HG02970 (cell line): ENCODE measurements at regions not wholly inside any gene's neighbourhood (a gene's known extent, or its start where the extent isn't known, plus 50 kb on each side); places are given as distances from the start of the nearest gene placed in this dataset.
"Not testable (repeated sequence)": the region's sequence is repeated elsewhere in the genome, so short reads cannot be mapped to it uniquely, and the experiment has no call there.

Experiments used
- ATAC-seq: cut with Tn5 transposase; IDR thresholded peaks from one replicate; pipeline ENCODE4 v1.9.1; 2021; ENCODE audit warnings: mild to moderate bottlenecking, moderate library complexity, moderate number of reproducible peaks; ENCODE audit not compliant: unreplicated experiment, low FRiP score

DNA sequence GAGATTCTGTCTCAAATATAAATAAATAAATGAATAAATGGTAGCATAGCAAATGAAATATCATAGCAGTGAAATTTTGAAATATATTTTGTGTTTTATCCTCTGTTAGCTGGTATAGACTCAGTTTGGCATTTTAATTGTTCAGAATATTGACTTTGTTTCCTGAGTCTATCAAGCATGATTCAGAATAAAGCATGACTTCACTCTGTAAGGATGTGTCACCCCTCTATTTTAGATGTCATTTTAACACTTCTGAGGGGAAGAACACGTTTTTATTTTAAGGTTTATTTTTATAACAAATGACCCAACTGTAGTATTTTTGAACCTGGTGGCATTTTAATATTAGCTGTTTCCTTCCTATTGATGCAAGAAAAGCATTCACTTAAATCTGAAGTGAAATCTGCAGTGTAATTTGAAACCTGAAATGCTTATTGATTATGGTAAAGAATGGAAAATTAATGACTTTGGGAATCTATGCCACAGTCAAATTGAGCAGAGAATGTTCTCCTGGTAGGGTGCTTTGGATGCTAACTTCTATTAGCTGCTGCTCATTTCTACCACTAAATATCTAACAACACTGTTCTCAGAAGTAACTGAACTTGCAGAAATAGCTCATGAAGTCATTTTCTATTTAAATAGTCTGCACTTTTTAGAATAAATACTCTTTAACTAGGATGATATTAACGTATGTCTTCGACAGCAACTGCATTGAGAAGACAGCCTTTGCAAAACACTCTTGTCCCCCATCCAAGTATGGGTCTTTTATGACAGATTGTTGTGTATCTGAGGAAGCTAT, 114.2 kb downstream of the SOX4 start:
- no peak for ATAC-seq

DNA sequence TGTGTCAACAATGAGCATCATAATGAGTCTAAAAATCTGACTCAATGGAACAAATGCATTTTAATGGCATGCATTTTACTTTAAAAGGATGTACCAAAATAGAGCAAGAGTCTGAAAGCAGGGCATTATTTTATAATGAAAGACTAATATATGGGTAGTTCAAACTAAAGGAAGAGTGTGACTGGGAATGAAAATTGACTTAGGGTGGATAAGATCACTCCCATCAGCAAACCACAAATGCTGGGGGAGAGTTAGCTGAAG, 114.7 kb downstream of the SOX4 start:
- no peak for ATAC-seq

DNA sequence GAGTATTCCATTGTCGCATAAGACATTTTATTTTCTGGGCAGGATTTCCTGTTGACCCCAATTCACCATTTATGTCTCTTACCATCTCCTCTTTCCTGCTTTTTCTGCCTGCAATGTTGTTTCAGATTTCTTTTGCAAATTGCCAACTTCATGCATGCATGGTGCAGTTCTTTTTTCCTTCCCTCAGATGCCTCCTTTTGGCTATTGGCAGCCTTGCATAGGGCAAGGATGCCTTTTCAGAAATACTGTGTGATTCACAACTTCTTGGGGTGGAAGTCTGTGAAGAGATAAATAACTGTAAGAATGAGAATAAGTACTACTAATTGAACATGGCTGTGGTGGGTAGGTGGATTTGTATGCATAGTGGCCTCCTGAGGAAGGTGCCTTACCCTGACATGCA, 116.7 kb downstream of the SOX4 start:
- ATAC-seq: no peak

DNA sequence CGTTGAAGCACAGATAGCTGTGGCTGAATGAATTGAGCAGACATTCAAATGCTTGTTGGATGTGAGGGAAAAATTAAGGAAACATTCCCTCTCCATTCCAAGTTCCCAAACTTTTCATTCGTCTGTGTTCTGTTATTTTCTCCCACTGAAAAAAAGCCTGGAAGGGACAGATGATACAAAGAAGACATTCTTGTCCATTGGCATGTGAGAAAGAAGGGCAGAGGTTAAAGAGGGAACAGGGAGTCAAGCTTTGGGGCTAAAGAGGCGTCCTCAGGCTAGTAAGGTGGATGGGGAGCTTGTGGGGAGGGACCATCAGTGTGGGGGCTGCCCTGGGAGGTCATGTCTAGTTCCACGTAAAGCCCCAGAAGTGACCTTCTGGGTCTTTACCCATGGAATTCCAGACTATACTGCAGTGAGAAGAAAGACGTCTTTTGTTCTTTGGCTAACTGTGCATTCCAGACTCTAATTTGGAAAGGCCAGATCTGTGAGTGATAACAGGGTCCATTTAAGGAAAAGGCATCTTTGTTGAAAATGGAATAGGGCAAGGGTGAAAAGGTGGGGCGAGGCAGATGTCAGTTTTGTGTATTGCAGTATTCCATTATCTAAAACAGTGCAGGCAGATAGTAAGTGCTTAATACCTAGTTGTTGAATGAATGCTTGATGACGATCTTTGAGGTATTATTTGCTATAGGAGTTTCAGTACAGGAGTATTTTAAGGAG, 117.5 kb downstream of the SOX4 start:
- ATAC-seq: no peak

DNA sequence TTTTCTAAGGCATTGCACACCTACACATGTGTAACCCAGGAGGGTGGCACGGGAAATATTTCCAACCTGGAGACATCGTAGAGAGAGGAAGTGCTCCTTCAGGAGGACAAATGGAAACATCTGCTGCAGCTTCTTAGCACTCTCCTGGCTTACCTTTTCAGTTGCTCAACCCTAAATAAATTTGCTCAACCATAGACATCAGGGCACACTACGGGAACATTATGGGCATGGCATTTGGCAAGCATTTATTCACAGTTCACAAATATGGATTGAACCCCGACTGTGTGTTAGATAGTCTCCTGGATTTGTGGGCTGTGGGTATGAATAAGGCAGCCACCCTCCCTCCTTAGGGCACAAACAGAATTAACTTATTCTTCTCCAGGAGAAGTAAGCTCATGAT, 118.7 kb downstream of the SOX4 start:
- ATAC-seq: no peak

DNA sequence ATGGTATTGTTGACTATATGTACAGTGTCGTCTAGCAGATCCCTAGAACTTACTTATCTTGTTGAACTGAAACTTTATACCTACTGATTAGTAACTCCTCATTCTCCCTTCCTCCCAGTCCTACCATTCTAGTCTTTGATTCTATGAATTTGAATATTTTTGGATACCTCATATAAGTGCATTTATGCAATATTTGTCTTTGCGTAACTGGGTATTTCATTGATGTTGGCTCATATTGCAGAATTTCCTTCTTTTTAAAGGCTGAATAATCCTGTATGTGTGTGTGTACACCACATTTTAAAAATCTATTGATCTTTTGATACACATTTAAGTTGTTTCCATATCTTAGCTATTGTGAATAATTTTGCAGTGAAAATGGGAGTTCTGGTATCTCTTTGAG, 119.9 kb downstream of the SOX4 start:
- no peak for ATAC-seq

DNA sequence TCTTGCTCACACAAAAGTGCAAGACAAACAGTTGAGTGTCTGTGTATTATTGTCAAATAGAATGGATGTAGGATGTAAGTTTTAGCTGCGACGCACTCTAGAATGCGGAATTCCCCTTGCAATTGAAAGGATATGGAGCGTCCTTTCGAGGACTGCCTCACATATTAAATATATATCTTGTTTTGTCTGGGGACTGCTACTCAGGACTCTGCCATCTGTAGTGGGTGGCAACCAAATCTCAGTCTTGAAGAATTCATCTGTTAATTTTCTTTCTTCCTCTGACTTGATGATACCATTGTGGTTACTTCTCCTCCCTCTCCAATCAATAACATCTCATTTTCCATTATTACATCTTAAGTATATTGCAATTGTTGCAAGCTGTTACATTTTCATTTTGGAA, 121.6 kb downstream of the SOX4 start:
- ATAC-seq: no peak

DNA sequence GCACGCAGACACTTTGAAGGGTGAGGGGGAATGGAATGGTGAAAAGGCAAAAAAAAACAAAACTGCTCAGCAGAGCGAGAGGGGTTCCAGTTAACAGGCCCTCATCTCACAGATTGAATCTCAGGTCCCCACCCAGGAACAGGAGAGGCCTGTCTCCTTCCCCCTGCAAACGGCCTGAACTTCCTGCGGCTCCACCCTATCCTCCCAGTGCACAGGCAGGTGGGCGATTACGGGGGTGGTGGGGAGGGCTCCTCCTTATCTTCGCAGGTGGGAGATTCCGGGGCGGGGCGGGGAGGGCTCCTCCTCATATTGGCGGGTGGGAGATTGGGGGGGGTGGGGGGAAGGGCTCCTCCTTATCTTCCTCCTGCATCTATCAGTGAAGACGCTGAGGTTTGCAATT, 129.0 kb downstream of the SOX4 start:
- ATAC-seq: no peak

DNA sequence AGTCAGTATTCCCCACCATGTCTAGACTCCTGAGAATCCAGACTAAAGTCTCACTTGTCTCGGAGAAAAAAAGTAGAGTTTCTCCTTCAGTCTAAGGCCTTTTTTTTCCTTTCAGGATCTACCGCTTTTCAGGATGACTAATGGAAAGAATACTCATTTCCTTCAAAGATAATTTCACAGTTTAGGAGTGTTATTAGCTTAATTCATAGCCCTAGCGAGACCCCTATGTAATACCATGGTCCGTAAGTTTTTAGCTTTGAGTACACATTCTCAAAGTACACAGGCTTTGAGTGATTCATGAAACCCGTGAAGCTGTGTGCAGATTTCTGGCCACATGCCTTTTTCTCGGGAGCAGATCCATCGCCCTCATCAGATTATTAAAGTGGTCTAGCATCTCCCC, 133.1 kb downstream of the SOX4 start:
- no peak for ATAC-seq

DNA sequence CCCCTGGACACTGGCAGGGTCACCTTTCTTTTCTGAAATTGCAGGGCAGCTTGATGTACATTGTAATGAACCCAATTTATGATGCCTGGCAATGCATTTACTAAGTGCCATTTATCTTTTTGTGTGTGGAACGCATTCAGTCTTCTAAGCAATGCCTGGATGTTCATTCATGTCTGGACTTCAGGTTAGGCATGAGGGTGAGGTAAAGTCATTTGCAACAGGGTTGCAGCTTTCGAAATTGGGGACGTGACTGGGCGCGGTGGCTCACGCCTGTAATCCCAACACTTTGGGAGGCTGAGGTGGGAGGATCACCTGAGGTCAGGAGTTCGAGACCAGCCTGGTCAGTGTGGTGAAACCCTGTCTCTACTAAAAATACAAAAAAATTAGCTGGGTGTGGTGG, 134.6 kb downstream of the SOX4 start:
- ATAC-seq: no peak

DNA sequence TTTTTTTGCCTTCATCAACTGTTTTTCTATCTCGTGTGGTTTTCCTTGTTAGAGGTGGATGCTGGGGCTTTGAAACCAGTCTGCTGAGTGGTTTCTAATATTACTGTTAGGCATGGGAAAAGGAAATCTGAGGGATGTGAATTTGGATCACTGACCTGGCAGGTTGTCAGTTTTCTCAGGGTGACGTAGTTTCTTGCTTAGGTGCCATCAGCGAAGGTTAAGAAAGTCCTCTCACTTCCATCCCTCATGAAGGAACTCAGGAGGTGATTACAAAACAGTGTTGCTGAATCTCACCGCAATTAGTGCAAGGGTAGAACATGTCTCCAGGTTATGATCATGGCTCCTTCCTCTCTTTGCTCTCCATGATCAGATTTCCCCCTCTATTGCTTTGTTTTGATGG, 135.9 kb downstream of the SOX4 start:
- no peak for ATAC-seq

DNA sequence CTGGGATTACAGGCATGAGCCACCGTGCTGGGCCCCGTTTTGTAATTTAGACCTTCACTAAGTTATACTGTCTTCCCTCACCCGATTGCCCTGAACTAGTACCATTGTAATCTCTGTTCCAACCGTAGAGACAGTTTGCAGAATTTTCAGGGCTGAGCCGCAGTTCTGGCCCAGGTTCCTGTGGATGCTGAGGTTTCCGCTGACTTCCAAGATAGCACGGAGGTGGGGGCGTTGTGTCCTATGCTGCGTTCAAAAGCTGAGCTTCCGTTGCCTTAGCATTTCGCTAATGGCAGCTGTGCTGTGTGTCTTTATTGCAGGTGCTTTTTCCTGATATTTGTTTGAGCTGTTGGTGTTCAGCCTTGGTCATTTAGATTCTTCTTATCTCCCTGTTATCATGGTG, 137.0 kb downstream of the SOX4 start:
- ATAC-seq: no peak

DNA sequence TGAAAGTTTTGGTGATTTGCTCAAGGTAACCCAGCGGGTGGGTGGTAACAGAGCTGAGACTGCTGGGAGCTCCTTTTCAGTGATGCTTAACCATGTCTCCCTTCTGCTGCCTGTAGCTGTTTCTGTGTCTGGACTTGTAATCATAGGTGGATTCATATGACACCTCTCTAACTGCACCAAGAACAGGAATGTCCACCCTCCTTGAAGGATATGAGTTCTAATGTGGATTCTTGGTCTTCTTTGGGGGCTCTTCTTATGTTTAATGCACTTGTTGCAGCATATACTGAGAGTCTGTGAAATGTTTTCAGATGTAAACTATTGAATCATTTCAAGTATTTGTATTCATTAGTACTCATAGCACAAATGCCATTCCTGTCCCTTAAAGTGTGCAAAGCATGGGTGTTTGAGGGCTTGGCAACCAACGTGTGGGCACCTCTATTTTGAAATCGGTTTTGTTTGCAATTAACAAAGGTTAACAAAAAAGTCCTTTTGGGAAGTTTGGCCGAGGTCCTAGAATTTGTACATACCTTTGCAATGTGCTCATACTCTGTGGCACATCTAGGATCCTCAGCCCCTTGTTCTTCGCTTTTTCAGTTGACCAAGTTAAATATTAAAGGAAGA, 138.0 kb downstream of the SOX4 start:
- no peak for ATAC-seq

DNA sequence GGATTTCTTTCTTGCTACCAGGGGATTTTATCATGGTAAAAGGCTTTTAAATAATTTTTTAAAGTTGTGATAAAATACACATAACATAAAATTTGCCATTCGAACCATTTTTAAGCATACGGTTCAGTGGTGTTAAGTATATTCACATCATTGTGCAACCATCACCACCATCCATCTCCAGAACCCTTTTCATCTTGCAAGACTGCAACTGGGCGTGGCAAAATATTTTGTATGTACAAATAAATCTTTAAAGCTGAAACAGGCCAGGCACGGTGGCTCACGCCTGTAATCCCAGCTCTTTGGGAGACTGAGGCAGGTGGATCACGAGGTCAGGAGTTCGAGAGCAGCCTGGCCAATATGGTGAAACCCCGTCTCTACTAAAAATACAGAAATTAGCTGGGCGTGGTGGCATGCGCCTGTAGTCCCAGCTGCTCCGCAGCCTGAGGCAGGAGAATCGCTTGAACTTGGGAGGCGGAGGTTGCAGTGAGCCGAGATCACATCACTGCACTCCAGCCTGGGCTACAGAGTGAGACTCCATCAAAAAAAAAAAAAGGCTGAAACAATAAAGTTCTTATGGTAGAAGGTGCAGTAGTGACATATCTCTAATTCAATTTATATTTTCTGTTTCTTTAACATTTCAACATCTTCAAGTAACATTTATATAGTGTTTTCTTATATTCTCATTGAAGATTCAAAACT, 138.6 kb downstream of the SOX4 start:
- ATAC-seq: not testable (repeated sequence)

DNA sequence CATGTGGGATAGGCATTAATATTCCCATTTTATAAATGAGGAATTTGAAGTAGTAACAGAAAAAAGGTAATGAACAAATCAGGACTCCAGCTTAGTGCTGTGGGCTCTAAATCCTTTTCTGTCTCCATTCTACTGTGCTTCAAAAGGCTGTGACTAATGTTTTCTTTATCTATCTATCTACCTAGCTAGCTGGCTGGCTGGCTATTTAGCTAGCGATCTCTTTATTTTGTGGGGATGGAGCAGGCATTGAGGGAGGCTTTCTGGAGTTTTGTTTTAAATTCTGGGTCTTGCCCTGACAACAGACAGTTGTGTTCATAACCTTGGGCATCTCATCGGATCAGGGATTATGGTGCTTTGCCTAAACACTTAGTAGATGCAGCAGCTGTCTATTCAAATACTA, 139.2 kb downstream of the SOX4 start:
- no peak for ATAC-seq

DNA sequence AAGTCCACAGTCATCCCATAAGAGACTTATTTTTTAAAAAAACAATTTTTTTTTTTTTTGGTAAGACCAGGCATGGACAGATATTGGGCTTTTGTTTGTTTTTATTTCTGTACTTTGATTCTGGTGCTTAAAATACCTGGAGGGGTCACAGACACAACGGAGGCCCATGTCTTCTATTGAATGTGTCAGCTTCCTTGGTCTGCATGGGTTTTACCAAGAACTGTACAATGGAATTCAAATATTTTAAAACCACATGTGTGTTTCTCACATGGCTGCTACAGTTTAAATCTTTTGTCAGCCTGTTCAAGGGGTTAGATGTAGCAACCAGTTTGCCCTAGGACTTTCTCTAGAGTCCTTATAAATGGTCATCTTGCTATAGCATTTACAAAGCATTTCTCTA, 139.8 kb downstream of the SOX4 start:
- no peak for ATAC-seq

DNA sequence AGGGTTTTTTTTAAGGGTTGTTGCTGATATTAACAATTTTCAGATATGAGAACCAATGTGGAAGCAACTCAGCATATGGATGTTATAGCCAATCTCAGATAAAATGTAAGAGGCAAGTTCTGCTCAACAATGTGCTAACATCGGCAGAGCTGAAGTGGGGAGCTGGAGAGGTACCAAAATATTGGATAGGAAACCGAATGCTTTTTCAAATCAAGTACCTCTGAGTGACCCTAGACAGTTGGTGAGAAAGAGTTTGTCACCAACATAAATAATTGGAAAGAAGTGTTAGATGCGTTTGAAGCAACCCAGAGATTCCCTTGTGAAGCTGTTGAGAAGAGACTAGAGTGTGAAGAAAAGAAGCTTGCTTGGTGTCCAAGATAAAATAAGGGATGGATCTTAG, 140.7 kb downstream of the SOX4 start:
- ATAC-seq: no peak

DNA sequence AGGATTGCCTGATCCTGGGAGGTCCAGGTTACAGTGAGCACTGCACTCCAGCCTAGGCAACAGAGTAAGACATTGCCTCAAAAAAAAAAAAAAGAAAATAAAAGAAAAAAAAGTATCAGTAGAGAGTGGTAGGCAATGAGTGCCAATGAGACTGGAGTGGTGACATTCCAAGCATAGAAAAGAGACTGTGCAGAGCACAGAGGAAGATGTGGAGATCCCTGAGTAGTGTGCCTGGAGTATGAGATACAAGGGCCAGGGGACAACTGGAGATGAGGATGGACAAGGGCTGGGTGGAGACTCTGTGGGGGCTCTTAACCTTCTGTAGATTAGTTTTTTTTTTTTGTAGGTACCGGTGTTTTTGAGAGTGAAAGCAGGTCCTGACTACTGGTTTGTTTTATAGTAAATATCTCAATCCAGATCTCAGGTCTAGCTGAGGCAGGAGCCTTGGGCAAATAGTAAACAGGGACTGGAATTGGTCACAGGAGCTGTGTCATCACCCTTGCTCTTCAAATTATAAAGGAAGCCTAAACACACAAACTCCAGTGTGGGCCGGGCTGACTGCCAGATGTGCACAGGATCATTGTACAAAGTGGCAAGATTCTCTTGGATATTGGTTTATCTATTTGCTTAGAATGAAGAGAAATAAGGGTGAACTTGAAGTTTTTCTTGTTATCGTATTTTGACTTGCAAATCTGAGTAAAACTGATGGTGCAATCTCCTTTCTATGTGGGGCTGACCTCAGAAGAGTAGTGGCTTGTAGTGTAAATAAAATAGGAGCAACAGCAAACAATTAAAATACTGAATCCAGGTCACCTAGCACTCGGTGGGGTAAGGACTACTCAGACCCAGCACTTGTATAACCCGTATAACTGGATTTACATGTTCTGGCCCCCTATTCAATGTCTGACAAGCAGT, 144.9 kb downstream of the SOX4 start:
- no peak for ATAC-seq

DNA sequence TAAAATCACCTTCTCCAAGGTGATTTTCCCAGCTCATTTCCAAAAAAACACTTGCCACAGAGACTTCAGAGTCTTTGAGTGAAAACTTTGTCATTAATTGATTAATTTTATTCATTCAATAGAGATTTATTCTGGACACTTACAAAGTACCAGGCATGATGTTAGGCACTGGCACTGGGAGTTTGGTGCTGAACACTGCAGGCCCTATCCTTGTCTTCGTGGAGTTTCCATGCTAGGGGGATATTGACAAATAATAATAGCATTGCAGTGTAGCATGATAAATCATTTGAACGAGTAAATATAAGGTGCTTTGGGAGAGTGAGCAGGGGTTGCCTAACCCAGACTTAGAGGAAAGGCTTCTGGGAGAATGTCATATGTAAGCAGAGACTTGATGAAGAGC, 145.7 kb downstream of the SOX4 start:
- ATAC-seq: no peak

DNA sequence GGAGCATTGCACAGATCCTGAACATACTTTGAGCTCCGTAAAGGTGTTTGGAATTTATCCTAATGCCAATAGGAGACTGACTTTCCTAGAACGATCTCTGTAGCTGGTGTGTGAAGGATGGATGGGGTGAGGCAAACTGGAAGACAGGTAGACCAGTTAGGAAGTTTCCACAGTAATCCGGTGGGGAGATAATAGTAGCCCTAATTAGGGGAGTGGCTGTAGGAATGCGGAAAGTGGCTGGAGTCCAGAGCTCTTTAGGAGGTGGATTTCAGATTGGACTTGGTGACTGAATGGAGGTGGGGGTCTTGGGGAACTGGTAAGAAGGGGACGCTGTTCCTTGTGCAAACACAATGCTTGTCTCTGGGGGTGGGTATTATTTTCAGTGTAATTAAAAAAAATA, 146.3 kb downstream of the SOX4 start:
- ATAC-seq: no peak
